ENCODE measurements at regions not wholly inside any gene's neighbourhood (a gene's known extent, or its start where the extent isn't known, plus 50 kb on each side); places are given as distances from the start of the nearest gene placed in this dataset.

DNA sequence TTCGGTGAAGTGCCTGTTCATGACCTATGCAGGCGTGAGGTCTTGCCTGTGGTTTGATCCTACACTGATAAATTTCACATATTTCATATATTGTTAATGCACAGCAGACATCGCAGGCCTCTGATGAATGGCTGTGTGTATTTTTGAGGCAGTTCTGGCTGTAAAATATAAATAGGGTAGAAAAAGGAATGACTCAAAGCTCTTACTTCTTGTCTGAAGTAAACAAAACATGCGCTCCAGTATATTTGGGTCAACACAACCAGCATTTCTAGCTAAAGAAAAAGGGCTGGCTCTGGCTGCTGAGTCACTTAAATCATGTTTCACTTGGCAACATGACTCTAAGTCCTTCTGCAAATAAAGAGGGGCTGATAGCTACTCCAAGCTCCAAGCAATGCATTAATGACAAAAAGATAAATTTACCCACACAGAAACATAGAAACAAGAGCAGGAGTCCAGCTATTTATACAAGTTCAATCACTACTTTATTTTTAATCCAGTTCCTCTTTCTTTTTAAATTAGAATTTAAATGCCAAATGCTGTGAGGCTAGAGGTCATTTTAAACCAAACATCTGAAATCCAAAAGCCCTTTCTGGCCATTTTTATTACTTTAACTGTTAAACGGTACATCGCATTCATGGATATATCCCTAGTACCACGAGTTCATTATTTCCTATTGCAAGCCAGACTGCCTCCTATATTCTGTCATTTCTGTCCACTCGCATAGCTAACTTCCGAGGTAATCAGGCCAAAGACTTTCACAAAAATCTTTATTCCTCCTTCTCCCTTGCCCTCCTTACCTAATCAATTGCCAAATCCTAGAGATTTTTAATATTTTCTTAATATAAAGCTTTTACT lies 54.3 kb upstream of the TMCC3 start:
- Histone ChIP-seq H4K20me1 (ENCODE audit: insufficient read depth) (no peaks in the 10 kb centered on the region), H3K9ac (ENCODE audit: low read length) (no peak overlapping the region), H3K27me3 (ENCODE audit: insufficient read depth, low read depth, low read length) (no peaks in the 10 kb centered on the region), H3K36me3 (ENCODE audit: insufficient read depth, low read length) (no peaks in the 10 kb centered on the region), H3K9me2 (ENCODE audit: insufficient read depth, low read length) (no peaks in the 10 kb centered on the region), H3F3A (ENCODE audit: insufficient read depth, low read length, poor library complexity, severe bottlenecking) (no peaks in the 10 kb centered on the region), H3K79me2 (replicated peaks; ENCODE audit: insufficient read depth, low read length) (no peaks in the 10 kb centered on the region), H3K9me3 (ENCODE audit: low read length) (no peaks in the 10 kb centered on the region), H3K4me3 (ENCODE audit: low read length) (no peak overlapping the region), H3K27ac (ENCODE audit: low read length) (no peak overlapping the region), H3K4me2 (ENCODE audit: low read length) (no peak overlapping the region), H2AFZ (ENCODE audit: low read depth, low read length) (no peak overlapping the region)
- no peak for TF ChIP-seq EP300 (conservative IDR thresholded peaks at IDR 0.05; ENCODE audit: poor library complexity, severe bottlenecking)
- TF ChIP-seq POLR2AphosphoS5 (IDR thresholded peaks at IDR 0.05), result no peak
- TF ChIP-seq, protein P1, sequence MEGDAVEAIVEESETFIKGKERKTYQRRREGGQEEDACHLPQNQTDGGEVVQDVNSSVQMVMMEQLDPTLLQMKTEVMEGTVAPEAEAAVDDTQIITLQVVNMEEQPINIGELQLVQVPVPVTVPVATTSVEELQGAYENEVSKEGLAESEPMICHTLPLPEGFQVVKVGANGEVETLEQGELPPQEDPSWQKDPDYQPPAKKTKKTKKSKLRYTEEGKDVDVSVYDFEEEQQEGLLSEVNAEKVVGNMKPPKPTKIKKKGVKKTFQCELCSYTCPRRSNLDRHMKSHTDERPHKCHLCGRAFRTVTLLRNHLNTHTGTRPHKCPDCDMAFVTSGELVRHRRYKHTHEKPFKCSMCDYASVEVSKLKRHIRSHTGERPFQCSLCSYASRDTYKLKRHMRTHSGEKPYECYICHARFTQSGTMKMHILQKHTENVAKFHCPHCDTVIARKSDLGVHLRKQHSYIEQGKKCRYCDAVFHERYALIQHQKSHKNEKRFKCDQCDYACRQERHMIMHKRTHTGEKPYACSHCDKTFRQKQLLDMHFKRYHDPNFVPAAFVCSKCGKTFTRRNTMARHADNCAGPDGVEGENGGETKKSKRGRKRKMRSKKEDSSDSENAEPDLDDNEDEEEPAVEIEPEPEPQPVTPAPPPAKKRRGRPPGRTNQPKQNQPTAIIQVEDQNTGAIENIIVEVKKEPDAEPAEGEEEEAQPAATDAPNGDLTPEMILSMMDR (IDR thresholded peaks at IDR 0.05; ENCODE audit: poor library complexity, severe bottlenecking), result no peak
- TF ChIP-seq, protein P2, sequence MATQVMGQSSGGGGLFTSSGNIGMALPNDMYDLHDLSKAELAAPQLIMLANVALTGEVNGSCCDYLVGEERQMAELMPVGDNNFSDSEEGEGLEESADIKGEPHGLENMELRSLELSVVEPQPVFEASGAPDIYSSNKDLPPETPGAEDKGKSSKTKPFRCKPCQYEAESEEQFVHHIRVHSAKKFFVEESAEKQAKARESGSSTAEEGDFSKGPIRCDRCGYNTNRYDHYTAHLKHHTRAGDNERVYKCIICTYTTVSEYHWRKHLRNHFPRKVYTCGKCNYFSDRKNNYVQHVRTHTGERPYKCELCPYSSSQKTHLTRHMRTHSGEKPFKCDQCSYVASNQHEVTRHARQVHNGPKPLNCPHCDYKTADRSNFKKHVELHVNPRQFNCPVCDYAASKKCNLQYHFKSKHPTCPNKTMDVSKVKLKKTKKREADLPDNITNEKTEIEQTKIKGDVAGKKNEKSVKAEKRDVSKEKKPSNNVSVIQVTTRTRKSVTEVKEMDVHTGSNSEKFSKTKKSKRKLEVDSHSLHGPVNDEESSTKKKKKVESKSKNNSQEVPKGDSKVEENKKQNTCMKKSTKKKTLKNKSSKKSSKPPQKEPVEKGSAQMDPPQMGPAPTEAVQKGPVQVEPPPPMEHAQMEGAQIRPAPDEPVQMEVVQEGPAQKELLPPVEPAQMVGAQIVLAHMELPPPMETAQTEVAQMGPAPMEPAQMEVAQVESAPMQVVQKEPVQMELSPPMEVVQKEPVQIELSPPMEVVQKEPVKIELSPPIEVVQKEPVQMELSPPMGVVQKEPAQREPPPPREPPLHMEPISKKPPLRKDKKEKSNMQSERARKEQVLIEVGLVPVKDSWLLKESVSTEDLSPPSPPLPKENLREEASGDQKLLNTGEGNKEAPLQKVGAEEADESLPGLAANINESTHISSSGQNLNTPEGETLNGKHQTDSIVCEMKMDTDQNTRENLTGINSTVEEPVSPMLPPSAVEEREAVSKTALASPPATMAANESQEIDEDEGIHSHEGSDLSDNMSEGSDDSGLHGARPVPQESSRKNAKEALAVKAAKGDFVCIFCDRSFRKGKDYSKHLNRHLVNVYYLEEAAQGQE (IDR thresholded peaks at IDR 0.05; ENCODE audit: borderline replicate concordance), result no peak
- no peak for TF ChIP-seq TAF1 (IDR thresholded peaks at IDR 0.05; ENCODE audit: low read depth)
- no peak for TF ChIP-seq MXI1 (conservative IDR thresholded peaks at IDR 0.05; ENCODE audit: poor library complexity, severe bottlenecking)
- no peak for TF ChIP-seq EZH2 (IDR thresholded peaks at IDR 0.05; ENCODE audit: borderline replicate concordance, insufficient read depth, low read length, poor library complexity, severe bottlenecking)
- no peak for TF ChIP-seq SMC3 (conservative IDR thresholded peaks at IDR 0.05; ENCODE audit: poor library complexity)
- no peak for TF ChIP-seq RAD21 (conservative IDR thresholded peaks at IDR 0.05)

DNA sequence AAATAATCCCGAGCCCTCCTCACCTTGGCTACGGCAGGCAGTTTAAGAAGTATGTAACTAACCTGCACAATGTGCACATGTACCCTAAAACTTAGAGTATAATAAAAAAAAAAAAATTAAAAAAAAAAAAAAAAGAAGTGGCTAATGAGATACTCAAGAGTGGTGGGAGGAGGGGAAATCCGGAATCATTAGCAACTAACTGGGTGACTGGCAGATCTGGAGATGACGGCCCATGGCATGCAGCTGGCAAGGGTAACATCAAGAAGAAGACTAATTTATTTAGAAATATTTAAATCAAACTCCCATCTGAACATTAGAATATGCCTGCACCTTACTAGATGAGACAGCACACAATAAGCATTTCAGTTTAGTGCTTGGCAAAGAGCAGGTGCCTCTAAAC lies 52.3 kb upstream of the TMCC3 start:
- Histone ChIP-seq H3K36me3 (ENCODE audit: insufficient read depth, low read length) (no peaks in the 10 kb centered on the region), H3K27me3 (ENCODE audit: insufficient read depth, low read depth, low read length) (no peaks in the 10 kb centered on the region), H3K4me3 (ENCODE audit: low read length) (no peak overlapping the region), H3K9me3 (ENCODE audit: low read length) (no peaks in the 10 kb centered on the region), H3K9ac (ENCODE audit: low read length) (no peak overlapping the region), H3K79me2 (replicated peaks; ENCODE audit: insufficient read depth, low read length) (no peaks in the 10 kb centered on the region), H4K20me1 (ENCODE audit: insufficient read depth) (no peaks in the 10 kb centered on the region), H3K4me2 (ENCODE audit: low read length) (no peak overlapping the region), H2AFZ (ENCODE audit: low read depth, low read length) (no peak overlapping the region), H3F3A (ENCODE audit: insufficient read depth, low read length, poor library complexity, severe bottlenecking) (no peaks in the 10 kb centered on the region), H3K27ac (ENCODE audit: low read length) (no peak overlapping the region), H3K9me2 (ENCODE audit: insufficient read depth, low read length) (no peaks in the 10 kb centered on the region)
- no peak for TF ChIP-seq POLR2AphosphoS5 (IDR thresholded peaks at IDR 0.05)
- TF ChIP-seq SMC3 (conservative IDR thresholded peaks at IDR 0.05; ENCODE audit: poor library complexity), result no peak
- TF ChIP-seq TAF1 (IDR thresholded peaks at IDR 0.05; ENCODE audit: low read depth), result no peak
- no peak for TF ChIP-seq EZH2 (IDR thresholded peaks at IDR 0.05; ENCODE audit: borderline replicate concordance, insufficient read depth, low read length, poor library complexity, severe bottlenecking)
- TF ChIP-seq RAD21 (conservative IDR thresholded peaks at IDR 0.05), result no peak
- TF ChIP-seq, protein P1 (IDR thresholded peaks at IDR 0.05; ENCODE audit: poor library complexity, severe bottlenecking), result no peak
- no peak for TF ChIP-seq EP300 (conservative IDR thresholded peaks at IDR 0.05; ENCODE audit: poor library complexity, severe bottlenecking)
- TF ChIP-seq, protein P2 (IDR thresholded peaks at IDR 0.05; ENCODE audit: borderline replicate concordance), result no peak
- TF ChIP-seq MXI1 (conservative IDR thresholded peaks at IDR 0.05; ENCODE audit: poor library complexity, severe bottlenecking), result no peak
